Left renal cortex interstitium (tissue), 4 donors: ENCODE measurements at regions not wholly inside any gene's neighbourhood (a gene's known extent, or its start where the extent isn't known, plus 50 kb on each side); places are given as distances from the start of the nearest gene placed in this dataset.
"Not testable (repeated sequence)": the region's sequence is repeated elsewhere in the genome, so short reads cannot be mapped to it uniquely, and the experiment has no call there.

Source experiments
- DNase-seq, 4 donors: peaks; one replicate each; pipeline ENCODE4 v3.0.0-alpha.2; 2013; ENCODE audit warnings: low read depth in 4 of 4, low spot score in 2 of 4, missing footprints in 1 of 4

DNA sequence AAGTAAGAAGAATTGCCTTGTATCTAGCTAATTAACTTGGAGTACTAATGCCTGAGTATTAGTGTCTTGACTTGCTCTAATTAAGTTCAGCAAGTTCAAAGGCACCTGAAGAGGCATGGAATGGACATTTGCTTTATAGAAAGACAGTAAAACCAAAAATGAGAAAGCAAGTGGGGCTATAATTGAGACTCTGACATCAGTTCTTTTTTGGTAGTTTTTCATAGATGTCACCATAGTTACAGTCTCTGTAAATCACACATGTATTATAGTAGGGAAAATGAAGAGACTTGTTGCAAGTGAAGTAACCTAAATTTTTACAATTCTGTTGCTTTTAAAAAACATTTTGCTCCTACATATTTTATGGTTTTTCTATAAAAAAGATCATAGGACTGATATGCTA, 178.0 kb downstream of the HIPK3 start:
- no peak for DNase-seq

DNA sequence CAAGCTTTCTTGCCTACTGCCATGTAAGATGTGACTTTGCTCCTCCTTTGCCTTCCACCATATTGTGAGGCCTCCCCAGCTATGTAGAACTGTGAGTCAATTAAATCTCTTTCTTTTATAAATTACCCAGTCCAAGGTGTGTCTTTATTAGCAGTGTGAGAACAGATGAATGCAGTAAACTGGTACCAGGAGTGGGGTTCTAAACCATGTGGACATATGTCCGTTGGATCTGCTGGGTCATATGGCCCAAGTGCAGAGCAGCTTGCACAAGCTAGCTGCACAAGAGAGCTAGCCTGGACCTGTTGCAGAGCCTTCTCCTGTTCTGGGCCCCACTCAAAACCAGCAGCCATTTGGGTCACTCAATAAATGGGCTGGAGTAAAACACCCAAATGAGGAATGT, 177.1 kb downstream of the HIPK3 start:
- DNase-seq = no peak

- DNase-seq = not testable (repeated sequence)
Measured at GRCh38 chr11:33428435-33428834, 171.3 kb downstream of the HIPK3 start.

- DNase-seq = no peak
Measured at GRCh38 chr11:33420959-33421566, 163.9 kb downstream of the HIPK3 start.

GRCh38 chr11:33419924-33420323, 162.7 kb downstream of the HIPK3 start:
- DNase-seq = no peak

DNA sequence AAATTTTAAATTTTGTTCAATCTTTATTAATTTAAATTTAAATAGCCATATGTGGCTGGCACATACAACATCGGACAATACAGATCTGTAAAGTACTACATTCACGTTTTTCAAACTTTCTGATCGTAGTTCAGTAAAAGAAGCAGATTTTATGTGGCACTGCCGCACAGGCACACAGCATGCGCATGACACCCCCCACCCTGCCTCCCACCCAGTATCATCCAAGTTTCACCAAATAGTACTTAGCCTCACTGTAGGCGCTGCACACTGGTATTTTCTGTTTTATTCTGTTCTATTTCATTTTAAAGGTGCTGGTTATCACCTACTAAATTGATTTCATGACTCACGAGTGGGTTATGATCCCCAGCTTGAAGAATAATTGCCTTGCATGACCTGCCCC, 159.9 kb downstream of the HIPK3 start:
- no peak for DNase-seq

GRCh38 chr11:33413301-33413700, 156.1 kb downstream of the HIPK3 start:
- no peak for DNase-seq

GRCh38 chr11:33412241-33412640, 155.1 kb downstream of the HIPK3 start:
- DNase-seq = no peak

- no peak for DNase-seq
Measured at GRCh38 chr11:33411751-33412150, 154.6 kb downstream of the HIPK3 start.

DNA sequence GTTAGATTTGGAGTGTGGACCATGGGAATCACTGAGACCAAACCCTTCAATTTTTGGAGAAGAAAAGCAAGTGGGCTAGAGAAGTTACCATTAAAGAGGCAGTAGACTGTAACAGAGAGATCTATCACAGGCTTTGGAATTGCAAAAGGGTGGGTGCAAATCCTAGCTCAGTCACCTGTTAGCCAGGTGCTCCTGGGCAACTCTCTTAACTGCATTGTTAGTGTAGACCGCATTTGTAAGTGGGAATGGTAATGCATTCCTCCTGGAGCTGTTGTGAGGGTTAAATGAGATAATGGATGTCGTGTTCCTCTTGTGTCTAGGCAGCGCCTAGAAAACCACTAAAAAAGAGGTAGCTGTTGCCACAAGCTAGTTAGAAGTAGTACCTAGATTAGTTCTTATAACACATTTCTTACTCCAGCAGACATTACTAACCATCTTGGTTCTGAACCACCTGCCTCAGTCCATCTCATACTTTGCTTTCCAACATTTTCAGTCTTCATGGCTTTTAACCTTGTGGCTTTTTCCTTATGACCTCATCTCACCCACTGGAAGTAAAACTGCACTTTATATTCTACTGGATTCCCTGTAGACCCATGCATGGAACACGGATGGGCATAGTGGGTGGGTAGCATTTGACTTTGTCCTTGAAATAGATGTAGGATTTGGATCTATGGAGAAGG, 153.0 kb downstream of the HIPK3 start:
- DNase-seq = no peak
